ENCODE measurements at regions not wholly inside any gene's neighbourhood (a gene's known extent, or its start where the extent isn't known, plus 50 kb on each side); places are given as distances from the start of the nearest gene placed in this dataset.

- Mint-ChIP-seq H3K36me3 (ENCODE audit: insufficient read depth, unreplicated experiment) (peaks cover 7% of the 10 kb centered on the region), H3K9me3 (ENCODE audit: low read depth, unreplicated experiment) (no peaks in the 10 kb centered on the region), H3K4me3 (ENCODE audit: low read depth, unreplicated experiment) (no peak overlapping the region), H3K27me3 (ENCODE audit: unreplicated experiment) (no peaks in the 10 kb centered on the region), H3K27ac (ENCODE audit: unreplicated experiment) (peak overlapping the region; percentile 67), H3K4me1 (ENCODE audit: low read depth, unreplicated experiment) (peaks cover 26% of the 10 kb centered on the region)
- DNase-seq, result no peak
- intact Hi-C loops (cut with micrococcal nuclease; ENCODE audit: unreplicated experiment), result loop anchor here (10.0 kb wide), 1 partner anchor 584 kb away; no protein-coding TSS in a partner anchor
- TF ChIP-seq CTCF (IDR thresholded peaks at IDR 0.05; ENCODE audit: unreplicated experiment), result no peak
- CTCF ChIA-PET, result interaction anchor here (0.6 to 1.6 kb wide), 3 partner anchors 14 to 86 kb away, joined by 3 to 4 read pairs (median 4); no protein-coding TSS in a partner anchor
- BruUV-seq (replicated peaks), result no TSS peak
Measured at GRCh38 chr6:134758621-134759020, 191.3 kb downstream of the ALDH8A1 start.

- H3K9me3 Mint-ChIP-seq (ENCODE audit: low read depth, unreplicated experiment), result no peaks in the 10 kb centered on the region
- H3K27ac Mint-ChIP-seq (ENCODE audit: unreplicated experiment), result peak overlapping the region; percentile 67
- intact Hi-C loops (cut with micrococcal nuclease; ENCODE audit: unreplicated experiment), result loop anchor here (10.0 kb wide), 1 partner anchor 583 kb away; no protein-coding TSS in a partner anchor
- H3K4me1 Mint-ChIP-seq (ENCODE audit: low read depth, unreplicated experiment), result peaks cover 32% of the 10 kb centered on the region
- CTCF ChIA-PET, result interaction anchor here (0.6 to 1.6 kb wide), 4 partner anchors 11 to 85 kb away, joined by 3 to 4 read pairs (median 4); no protein-coding TSS in a partner anchor
- DNase-seq, result peak; percentile 60
- peaks cover 7% of the 10 kb centered on the region for H3K36me3 Mint-ChIP-seq (ENCODE audit: insufficient read depth, unreplicated experiment)
- no TSS peak for BruUV-seq (replicated peaks)
- H3K4me3 Mint-ChIP-seq (ENCODE audit: low read depth, unreplicated experiment), result no peak overlapping the region
- no peaks in the 10 kb centered on the region for H3K27me3 Mint-ChIP-seq (ENCODE audit: unreplicated experiment)
- TF ChIP-seq CTCF (IDR thresholded peaks at IDR 0.05; ENCODE audit: unreplicated experiment), result no peak
Measured at GRCh38 chr6:134757911-134758361, 192.0 kb downstream of the ALDH8A1 start.

- Mint-ChIP-seq H3K27me3 (ENCODE audit: unreplicated experiment) (no peaks in the 10 kb centered on the region), H3K4me1 (ENCODE audit: low read depth, unreplicated experiment) (peaks cover 47% of the 10 kb centered on the region), H3K36me3 (ENCODE audit: insufficient read depth, unreplicated experiment) (peaks cover 7% of the 10 kb centered on the region), H3K27ac (ENCODE audit: unreplicated experiment) (no peak overlapping the region), H3K4me3 (ENCODE audit: low read depth, unreplicated experiment) (no peak overlapping the region), H3K9me3 (ENCODE audit: low read depth, unreplicated experiment) (no peaks in the 10 kb centered on the region)
- intact Hi-C loops (cut with micrococcal nuclease; ENCODE audit: unreplicated experiment), result loop anchor here (10.0 kb wide), 1 partner anchor 582 kb away; no protein-coding TSS in a partner anchor
- no peak for TF ChIP-seq CTCF (IDR thresholded peaks at IDR 0.05; ENCODE audit: unreplicated experiment)
- no peak for DNase-seq
- BruUV-seq (replicated peaks), result no TSS peak
- CTCF ChIA-PET, result interaction anchor here (1.0 kb wide), 1 partner anchor 67 kb away, joined by 3 read pairs; no protein-coding TSS in a partner anchor
Measured at GRCh38 chr6:134756374-134757025, 193.4 kb downstream of the ALDH8A1 start.

GRCh38 chr6:134754013-134754690 lies 195.7 kb downstream of the ALDH8A1 start:
- no peak overlapping the region for H3K27ac Mint-ChIP-seq (ENCODE audit: unreplicated experiment)
- no peaks in the 10 kb centered on the region for H3K27me3 Mint-ChIP-seq (ENCODE audit: unreplicated experiment)
- H3K4me1 Mint-ChIP-seq (ENCODE audit: low read depth, unreplicated experiment), result peaks cover 49% of the 10 kb centered on the region
- H3K9me3 Mint-ChIP-seq (ENCODE audit: low read depth, unreplicated experiment), result no peaks in the 10 kb centered on the region
- CTCF ChIA-PET, result interaction anchor here (0.5 kb wide), 1 partner anchor 41 kb away, joined by 3 read pairs; no protein-coding TSS in a partner anchor
- no peak for TF ChIP-seq CTCF (IDR thresholded peaks at IDR 0.05; ENCODE audit: unreplicated experiment)
- no peak overlapping the region for H3K4me3 Mint-ChIP-seq (ENCODE audit: low read depth, unreplicated experiment)
- BruUV-seq (replicated peaks), result no TSS peak
- intact Hi-C loops (cut with micrococcal nuclease; ENCODE audit: unreplicated experiment), result loop anchor here (5.0 to 10.0 kb wide), 3 partner anchors 42 to 579 kb away; no protein-coding TSS in a partner anchor
- no peak for DNase-seq
- peaks cover 7% of the 10 kb centered on the region for H3K36me3 Mint-ChIP-seq (ENCODE audit: insufficient read depth, unreplicated experiment)
